NCI-H82 (cell line): ENCODE measurements at regions not wholly inside any gene's neighbourhood (a gene's known extent, or its start where the extent isn't known, plus 50 kb on each side); places are given as distances from the start of the nearest gene placed in this dataset.
"Not testable (repeated sequence)": the region's sequence is repeated elsewhere in the genome, so short reads cannot be mapped to it uniquely, and the experiment has no call there.

Experiments used
- DNase-seq: peaks from one replicate; lab custom pipeline; 2025; lab: John Stamatoyannopoulos, UW

DNA sequence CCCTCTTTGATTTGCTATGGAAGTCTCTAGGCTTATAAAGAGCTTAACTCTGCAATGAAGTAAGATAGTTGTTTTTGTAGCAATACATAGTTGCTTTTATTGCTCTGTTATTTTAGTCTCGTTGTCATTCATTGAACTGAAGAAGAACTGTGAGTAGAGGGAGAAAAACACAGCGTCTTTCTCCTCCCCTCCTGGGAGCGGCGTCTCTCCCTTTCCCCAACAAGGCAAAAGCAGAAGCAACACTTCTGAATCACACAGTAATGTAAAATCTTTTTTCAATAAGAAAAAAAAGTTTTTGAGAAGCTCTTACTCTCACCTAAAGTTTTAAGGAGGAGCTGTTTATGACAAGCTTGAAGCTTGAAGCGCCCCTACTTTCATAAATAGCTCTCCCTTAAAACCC lies 119.3 kb upstream of the SLC7A14 start:
- no peak for DNase-seq

DNA sequence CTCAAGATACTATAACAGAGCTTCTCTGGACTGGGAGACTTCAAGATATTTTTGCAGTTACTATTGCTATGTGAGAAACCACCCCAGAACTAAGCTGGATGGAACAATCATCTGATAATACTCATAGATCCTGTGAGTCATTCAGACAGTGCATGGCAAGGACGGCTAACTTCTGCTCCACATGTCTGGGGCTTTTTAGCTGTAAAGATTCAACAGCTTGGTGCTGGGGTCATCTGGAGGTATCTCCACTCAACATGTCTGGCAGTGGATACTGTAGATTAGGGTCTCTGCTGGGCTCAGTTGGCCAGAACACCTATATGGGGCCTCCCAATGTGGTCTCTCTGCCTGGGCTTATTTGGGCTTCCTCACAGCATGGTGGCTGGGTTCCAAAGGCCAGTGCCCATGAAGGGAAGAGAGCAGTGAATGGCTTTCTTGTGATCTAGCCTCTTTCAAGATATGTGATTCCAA lies 117.3 kb upstream of the SLC7A14 start:
- no peak for DNase-seq

DNA sequence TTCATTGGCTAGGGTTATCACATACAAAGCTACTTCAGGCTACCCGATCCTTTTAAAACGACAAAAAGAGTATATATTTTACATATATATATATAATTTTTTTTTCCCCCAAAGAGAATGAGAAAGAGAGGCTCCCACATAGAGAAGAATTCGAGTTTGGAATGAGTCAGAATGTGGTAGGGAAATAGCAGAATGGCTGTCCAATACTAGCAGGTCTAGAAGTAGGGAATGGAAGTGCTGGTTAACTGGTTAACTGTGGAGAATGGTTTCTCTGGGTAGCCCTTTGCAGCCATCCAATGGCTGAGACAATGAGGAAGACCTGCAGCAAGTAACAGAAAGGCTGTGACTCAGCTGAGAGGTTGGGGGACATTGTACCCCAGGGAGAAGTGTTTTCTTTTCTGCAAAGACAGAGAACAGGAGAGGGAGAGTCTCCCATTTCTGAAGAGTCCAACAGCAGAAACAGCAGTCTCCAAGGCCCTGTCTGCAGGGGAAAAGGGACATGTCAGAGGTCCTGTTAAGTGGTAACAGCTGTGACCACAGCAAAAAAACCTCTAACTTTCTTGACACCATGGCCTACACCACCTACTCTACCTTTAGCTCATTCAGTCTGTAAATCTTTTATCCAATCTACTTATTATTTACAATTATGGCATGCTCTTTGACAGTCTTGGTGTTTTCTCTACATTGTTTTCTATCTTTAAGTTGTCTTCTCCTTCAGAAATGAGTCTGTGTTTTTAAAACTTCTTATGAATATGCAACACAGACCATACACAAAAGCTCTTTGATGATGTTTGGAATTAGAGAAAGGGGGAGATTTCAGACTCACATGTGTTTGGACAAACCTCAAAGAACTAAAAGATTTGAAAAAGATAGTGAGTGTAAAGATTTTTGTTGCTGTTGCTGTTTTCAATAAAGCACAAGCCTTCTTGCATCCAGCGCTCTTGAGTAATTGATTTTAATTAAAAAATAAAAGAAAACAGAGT lies 116.1 kb upstream of the SLC7A14 start:
- no peak for DNase-seq

DNA sequence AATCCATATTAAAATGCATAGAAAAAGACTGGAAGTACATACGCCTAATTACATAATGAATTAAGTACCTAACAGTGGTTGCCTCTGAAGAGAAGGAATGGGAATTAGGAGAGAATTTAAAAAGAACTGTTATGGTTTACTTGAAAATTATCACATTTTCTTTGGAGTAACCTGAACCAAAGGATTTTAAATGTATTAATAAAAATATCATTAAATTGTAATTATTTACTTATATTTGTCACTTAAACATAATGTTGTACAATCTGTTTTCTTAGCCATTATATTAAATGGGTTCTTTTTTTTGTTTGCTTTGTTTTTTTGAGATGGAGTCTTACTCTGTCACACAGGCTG lies 114.2 kb upstream of the SLC7A14 start:
- DNase-seq, result no peak

GRCh38 chr3:170699158-170700053 lies 113.5 kb upstream of the SLC7A14 start:
- no peak for DNase-seq

DNA sequence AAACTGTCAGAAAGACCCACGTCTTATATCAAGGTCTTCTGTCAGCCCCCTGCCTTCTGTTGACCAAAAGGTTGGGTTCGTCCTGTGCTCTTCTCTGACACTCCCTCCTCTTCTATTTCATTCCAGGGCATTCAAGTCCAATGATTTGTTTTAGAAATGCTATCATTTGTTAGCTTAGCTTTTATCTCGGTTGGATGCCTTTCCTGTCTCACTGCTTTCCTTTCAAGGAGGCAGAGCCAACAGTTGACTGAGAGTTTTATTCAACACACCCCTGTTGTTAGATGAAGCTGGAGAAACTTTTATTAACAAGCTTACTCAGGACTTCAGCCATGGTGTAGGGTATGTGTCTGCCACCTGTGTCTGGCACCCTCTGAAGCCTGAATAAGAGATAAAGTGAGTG lies 112.0 kb upstream of the SLC7A14 start:
- DNase-seq, result no peak

DNA sequence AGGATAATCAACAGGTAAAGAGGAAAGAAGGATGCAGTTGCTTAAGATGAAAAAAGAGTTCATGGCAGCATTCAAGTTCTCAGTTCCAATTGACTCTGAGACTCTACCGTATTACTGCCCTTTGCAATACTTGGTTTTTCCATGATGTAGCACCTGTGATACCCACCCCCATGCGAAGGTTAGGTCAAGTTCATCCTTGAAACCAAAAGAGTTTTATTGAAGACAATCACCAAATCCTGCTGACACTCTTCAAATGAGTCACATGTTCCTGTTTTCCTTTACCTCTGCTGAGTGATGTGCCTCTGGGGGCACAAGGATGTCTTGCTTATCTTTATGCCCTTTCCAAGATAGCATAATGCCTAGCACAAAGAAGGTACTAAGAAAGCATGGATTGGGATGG lies 111.3 kb upstream of the SLC7A14 start:
- DNase-seq, result no peak

- no peak for DNase-seq
Measured at GRCh38 chr3:170695486-170696064, 109.7 kb upstream of the SLC7A14 start.

GRCh38 chr3:170692720-170693119 lies 106.8 kb upstream of the SLC7A14 start:
- no peak for DNase-seq

DNA sequence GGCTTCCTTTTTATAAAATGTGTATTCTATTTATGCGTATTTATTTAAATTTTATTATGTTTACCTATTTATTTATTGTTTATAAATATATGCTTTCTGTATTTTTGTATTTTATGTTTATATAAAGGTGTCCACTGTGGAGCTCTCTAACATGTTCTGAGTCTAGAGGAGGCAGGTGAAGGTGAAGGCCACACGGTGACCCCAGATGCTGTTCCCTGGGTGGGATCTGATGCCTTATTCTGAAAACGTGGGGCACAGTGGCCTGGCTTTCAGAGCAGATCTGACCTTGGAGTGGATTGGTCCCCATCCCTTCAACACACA lies 104.7 kb upstream of the SLC7A14 start:
- DNase-seq, result no peak

DNA sequence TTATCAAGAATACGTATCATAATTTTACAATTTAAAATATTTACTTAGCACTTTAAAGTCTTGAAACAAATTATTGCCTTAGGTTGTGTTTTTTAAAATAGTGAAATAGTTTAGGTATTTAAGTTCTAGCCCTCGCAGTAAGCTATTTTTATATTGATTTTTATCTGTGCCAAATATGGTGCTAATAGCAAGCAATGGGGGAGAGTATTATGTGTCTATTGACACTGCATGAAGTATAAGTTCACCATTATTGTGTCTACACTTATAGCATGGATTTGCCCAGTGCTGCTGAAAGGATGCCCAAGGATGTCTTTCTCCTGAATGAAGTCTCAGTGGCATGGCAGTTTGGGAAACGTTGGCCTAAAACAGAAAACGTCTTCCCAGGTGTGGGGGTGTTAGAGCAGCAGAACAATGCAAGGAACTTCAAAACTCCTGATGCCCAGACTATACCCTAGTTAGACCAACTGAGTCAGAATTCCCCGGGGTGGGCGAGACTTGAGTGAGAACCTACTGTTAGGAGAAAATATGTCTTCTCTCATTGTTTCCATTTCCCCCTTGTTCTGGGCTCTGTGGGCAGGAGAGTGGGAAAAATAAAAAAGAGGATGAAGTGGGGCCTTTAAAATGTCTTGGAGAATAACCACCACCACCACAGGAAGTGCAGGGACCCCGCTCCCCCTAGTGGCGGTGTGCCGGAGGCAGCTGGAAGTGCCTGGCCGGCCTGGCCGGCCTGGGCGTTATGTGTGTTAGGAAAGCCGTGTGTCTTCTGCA lies 104.2 kb upstream of the SLC7A14 start:
- DNase-seq, result peak; percentile 80

DNA sequence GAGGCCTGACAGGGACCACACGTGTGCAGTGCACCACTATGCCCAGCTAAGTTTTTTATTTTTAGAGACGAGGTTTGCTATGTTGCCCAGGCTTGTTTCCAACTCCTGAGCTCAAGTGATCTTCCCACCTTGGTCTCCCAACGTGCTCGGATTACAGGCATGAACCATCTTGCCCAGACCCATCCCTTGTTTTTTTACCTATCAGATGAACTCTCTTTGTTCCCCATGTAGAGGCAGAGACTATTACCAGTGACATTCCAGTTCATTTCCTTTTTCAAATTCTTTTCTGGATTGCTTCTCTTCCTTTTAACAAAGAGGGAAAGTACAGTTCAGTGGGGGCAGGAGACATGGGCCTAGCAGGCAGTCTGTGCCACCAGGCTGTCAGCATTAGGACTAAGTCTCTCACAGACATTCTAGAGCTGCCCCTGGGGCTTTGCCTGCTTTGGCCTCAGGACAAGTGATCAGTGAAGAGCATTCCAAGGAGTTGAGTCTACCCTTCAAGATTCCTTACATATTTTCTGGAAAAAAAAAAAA lies 103.5 kb upstream of the SLC7A14 start:
- DNase-seq, result no peak

DNA sequence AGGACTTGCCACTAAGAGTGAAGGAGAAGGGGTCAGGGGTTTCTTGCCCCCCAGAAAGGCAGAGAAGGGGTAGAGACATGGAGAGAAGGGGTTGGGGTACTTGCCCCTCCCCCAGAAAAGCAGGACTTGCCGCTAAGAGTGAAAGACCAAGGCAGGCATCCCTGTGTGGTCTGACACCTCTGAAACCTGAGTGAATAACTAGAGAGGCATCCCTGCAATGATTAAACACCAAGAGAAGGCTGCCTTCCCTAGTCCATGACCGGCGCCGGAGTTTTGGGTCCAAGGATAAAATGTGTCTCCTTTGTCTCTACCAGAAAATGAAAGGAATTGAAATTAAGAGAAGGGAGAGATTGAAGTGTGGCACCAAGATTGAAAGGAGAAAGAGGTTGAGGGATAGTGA lies 102.3 kb upstream of the SLC7A14 start:
- not testable (repeated sequence) for DNase-seq

DNA sequence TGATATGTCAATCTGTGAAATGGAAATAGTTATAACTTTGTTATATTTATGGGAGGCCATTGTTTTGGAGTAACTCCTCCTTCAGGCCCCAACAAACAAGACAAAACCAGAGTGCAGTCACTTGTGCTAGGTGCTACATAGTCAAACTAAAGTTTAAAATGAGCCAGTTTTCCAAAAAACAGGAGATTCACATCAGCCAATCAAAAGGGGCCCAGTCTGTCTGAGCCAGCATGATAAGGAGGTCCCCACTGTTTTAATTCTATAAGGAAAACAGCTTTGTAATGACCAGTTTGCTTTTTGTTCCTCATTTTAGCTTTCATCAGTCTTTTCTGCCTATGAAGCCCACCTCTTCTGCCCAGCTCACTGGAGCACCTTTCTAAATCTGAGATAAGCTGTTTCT lies 94.7 kb upstream of the SLC7A14 start:
- DNase-seq, result no peak

GRCh38 chr3:170679190-170679589 lies 93.3 kb upstream of the SLC7A14 start:
- DNase-seq, result no peak

- DNase-seq, result no peak
Measured at GRCh38 chr3:170670504-170670903, 84.6 kb upstream of the SLC7A14 start.

GRCh38 chr3:170662986-170663385 lies 77.1 kb upstream of the SLC7A14 start:
- not testable (repeated sequence) for DNase-seq

GRCh38 chr3:170660139-170660538 lies 74.3 kb upstream of the SLC7A14 start:
- peak; percentile 69 for DNase-seq

DNA sequence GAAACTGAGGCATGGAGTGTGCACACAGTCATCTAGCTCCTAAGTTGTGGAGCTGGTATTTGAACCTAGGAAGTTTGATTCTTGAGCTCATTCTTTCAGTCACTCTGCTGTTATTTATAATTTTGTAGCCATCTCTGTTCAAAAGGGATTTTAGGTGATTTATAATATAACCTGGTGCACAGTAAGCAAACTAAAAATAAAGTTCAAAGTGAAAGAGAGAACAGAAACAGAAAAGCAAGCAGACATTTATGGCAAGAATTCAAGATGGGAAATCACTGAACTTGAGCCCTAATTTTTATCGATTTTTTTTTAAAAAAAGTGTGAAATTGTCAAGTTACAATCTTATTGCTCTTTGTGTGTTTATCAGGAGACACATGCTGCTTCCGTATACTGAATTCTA lies 71.4 kb upstream of the SLC7A14 start:
- no peak for DNase-seq

GRCh38 chr3:170656284-170656683 lies 70.4 kb upstream of the SLC7A14 start:
- DNase-seq, result no peak

- DNase-seq, result no peak
Measured at GRCh38 chr3:170653801-170654200, 67.9 kb upstream of the SLC7A14 start.
